ENCODE measurements at regions not wholly inside any gene's neighbourhood (a gene's known extent, or its start where the extent isn't known, plus 50 kb on each side); places are given as distances from the start of the nearest gene placed in this dataset.

GRCh38 chr11:15500643-15501042, 385.9 kb downstream of the INSC start:
- TF ChIP-seq GATA3 (IDR thresholded peaks at IDR 0.05; ENCODE audit: low read depth, low read length) (no peak), GATA2 (IDR thresholded peaks at IDR 0.05; ENCODE audit: low read depth, low read length) (no peak)

Measured in SH-SY5Y (cell line).